ENCODE measurements at regions not wholly inside any gene's neighbourhood (a gene's known extent, or its start where the extent isn't known, plus 50 kb on each side); places are given as distances from the start of the nearest gene placed in this dataset.

- Histone ChIP-seq H3K9me3 (no peaks in the 10 kb centered on the region), H3K36me3 (no peaks in the 10 kb centered on the region), H3K27ac (no peak overlapping the region), H3K4me1 (no peaks in the 10 kb centered on the region), H3K4me3 (no peak overlapping the region), H3K27me3 (no peaks in the 10 kb centered on the region)
- in situ Hi-C loops (cut with MboI; ENCODE audit: low pct_ligation_motif_present in 1 of 4, low pct_unique_long_range_greater_than_20kb in 1 of 4, low sequenced_read_pairs in 3 of 4) (no loop called here), intact Hi-C loops (cut with DNase I; ENCODE audit: low total_unique reads) (no loop called here)
- TF ChIP-seq CTCF (IDR thresholded peaks at IDR 0.05), result no peak
- TF ChIP-seq POLR2AphosphoS5 (IDR thresholded peaks at IDR 0.05), result no peak
- TF ChIP-seq POLR2A (IDR thresholded peaks at IDR 0.05), result no peak
- TF ChIP-seq EP300 (IDR thresholded peaks at IDR 0.05; ENCODE audit: low read depth), result no peak
- no peak for DNase-seq
- whole genome bisulfite sequencing, 2 donors (ENCODE audit: low coverage in 1 of 2), result 52 to 60% methylated on average over 3 of the region's 3 CpGs
Observed at GRCh38 chr2:137857881-137858280, 106.4 kb upstream of the HNMT start.

GRCh38 chr2:137862651-137863050 lies 101.6 kb upstream of the HNMT start:
- WGBS, 2 donors (ENCODE audit: low coverage in 1 of 2), result 74 to 85% methylated on average over 1 to 2 of the region's 2 CpGs
- intact Hi-C loops (cut with DNase I; ENCODE audit: low total_unique reads) (no loop called here), in situ Hi-C loops (cut with MboI; ENCODE audit: low pct_ligation_motif_present in 1 of 4, low pct_unique_long_range_greater_than_20kb in 1 of 4, low sequenced_read_pairs in 3 of 4) (no loop called here)
- no peak for TF ChIP-seq EP300 (IDR thresholded peaks at IDR 0.05; ENCODE audit: low read depth)
- TF ChIP-seq POLR2AphosphoS5 (IDR thresholded peaks at IDR 0.05), result no peak
- H3K4me3 ChIP-seq, result no peak overlapping the region
- H3K36me3 ChIP-seq, result no peaks in the 10 kb centered on the region
- H3K4me1 ChIP-seq, result no peaks in the 10 kb centered on the region
- no peaks in the 10 kb centered on the region for H3K27me3 ChIP-seq
- H3K9me3 ChIP-seq, result no peaks in the 10 kb centered on the region
- no peak overlapping the region for H3K27ac ChIP-seq
- DNase-seq, result no peak

GRCh38 chr2:137865954-137866540 lies 98.2 kb upstream of the HNMT start:
- WGBS, 2 donors (ENCODE audit: low coverage in 1 of 2), result 7 to 15% methylated on average over 2 of the region's 2 CpGs
- Histone ChIP-seq H3K9me3 (no peaks in the 10 kb centered on the region), H3K27me3 (no peaks in the 10 kb centered on the region), H3K4me3 (no peak overlapping the region), H3K36me3 (no peaks in the 10 kb centered on the region), H3K4me1 (no peaks in the 10 kb centered on the region), H3K27ac (no peak overlapping the region)
- in situ Hi-C loops (cut with MboI; ENCODE audit: low pct_ligation_motif_present in 1 of 4, low pct_unique_long_range_greater_than_20kb in 1 of 4, low sequenced_read_pairs in 3 of 4), result no loop called here
- TF ChIP-seq CTCF (IDR thresholded peaks at IDR 0.05) (peak; percentile 34 to 52 (median 45)), EP300 (IDR thresholded peaks at IDR 0.05; ENCODE audit: low read depth) (no peak)
- intact Hi-C loops (cut with DNase I; ENCODE audit: low total_unique reads), result no loop called here
- peak; percentile 35 for DNase-seq

- Histone ChIP-seq H3K4me3 (no peak overlapping the region), H3K36me3 (no peaks in the 10 kb centered on the region), H3K4me1 (no peaks in the 10 kb centered on the region), H3K27ac (no peak overlapping the region), H3K9me3 (no peaks in the 10 kb centered on the region), H3K27me3 (no peaks in the 10 kb centered on the region)
- intact Hi-C loops (cut with DNase I; ENCODE audit: low total_unique reads) (no loop called here), in situ Hi-C loops (cut with MboI; ENCODE audit: low pct_ligation_motif_present in 1 of 4, low pct_unique_long_range_greater_than_20kb in 1 of 4, low sequenced_read_pairs in 3 of 4) (no loop called here)
- TF ChIP-seq POLR2AphosphoS5 (IDR thresholded peaks at IDR 0.05), result no peak
- TF ChIP-seq CTCF (IDR thresholded peaks at IDR 0.05), result no peak
- no peak for TF ChIP-seq POLR2A (IDR thresholded peaks at IDR 0.05)
- no peak for TF ChIP-seq EP300 (IDR thresholded peaks at IDR 0.05; ENCODE audit: low read depth)
- no peak for DNase-seq
- WGBS, 2 donors (ENCODE audit: low coverage in 1 of 2), result 19 to 28% methylated on average over 1 of the region's 1 CpG
Observed at GRCh38 chr2:137870682-137871081, 93.6 kb upstream of the HNMT start.

- Histone ChIP-seq H3K4me1 (no peaks in the 10 kb centered on the region), H3K27me3 (no peaks in the 10 kb centered on the region), H3K9me3 (no peaks in the 10 kb centered on the region), H3K4me3 (no peak overlapping the region), H3K36me3 (no peaks in the 10 kb centered on the region), H3K27ac (no peak overlapping the region)
- in situ Hi-C loops (cut with MboI; ENCODE audit: low pct_ligation_motif_present in 1 of 4, low pct_unique_long_range_greater_than_20kb in 1 of 4, low sequenced_read_pairs in 3 of 4), result no loop called here
- intact Hi-C loops (cut with DNase I; ENCODE audit: low total_unique reads), result no loop called here
- TF ChIP-seq POLR2A (IDR thresholded peaks at IDR 0.05), result no peak
- no peak for TF ChIP-seq POLR2AphosphoS5 (IDR thresholded peaks at IDR 0.05)
- TF ChIP-seq EP300 (IDR thresholded peaks at IDR 0.05; ENCODE audit: low read depth), result no peak
- no peak for TF ChIP-seq CTCF (IDR thresholded peaks at IDR 0.05)
- no peak for DNase-seq
- WGBS, 2 donors (ENCODE audit: low coverage in 1 of 2), result 81 to 84% methylated on average over 4 of the region's 4 CpGs
Observed at GRCh38 chr2:137872577-137872976, 91.7 kb upstream of the HNMT start.
